ENCODE measurements at regions not wholly inside any gene's neighbourhood (a gene's known extent, or its start where the extent isn't known, plus 50 kb on each side); places are given as distances from the start of the nearest gene placed in this dataset.

- H4K20me1 ChIP-seq (ENCODE audit: control insufficient read depth, extremely low read depth, insufficient read depth, low read length): no peaks in the 10 kb centered on the region
- H3K4me2 ChIP-seq (ENCODE audit: extremely low read depth, insufficient read depth, low read length): no peak overlapping the region
- no peaks in the 10 kb centered on the region for H3K79me2 ChIP-seq (ENCODE audit: control insufficient read depth, insufficient read depth, low read length)
- no peaks in the 10 kb centered on the region for H3K4me1 ChIP-seq (ENCODE audit: control insufficient read depth, extremely low read depth, insufficient read depth, low read length)
- no peaks in the 10 kb centered on the region for H3K27me3 ChIP-seq (ENCODE audit: control insufficient read depth, insufficient read depth, low read length)
- no peak overlapping the region for H3K4me3 ChIP-seq (replicated peaks in 1 of 4; ENCODE audit: control extremely low read depth in 1 of 4, insufficient read depth in 1 of 4, low read depth in 3 of 4, low read length in 4 of 4)
- no peak overlapping the region for H3K9ac ChIP-seq (ENCODE audit: insufficient read depth, low read length)
- no peaks in the 10 kb centered on the region for H3K36me3 ChIP-seq (ENCODE audit: control insufficient read depth, insufficient read depth, low read length)
- no peak for DNase-seq (ENCODE audit: low read depth in 2 of 2)
- H2AFZ ChIP-seq (ENCODE audit: low read length): no peak overlapping the region
- no peaks in the 10 kb centered on the region for H3K9me3 ChIP-seq (ENCODE audit: control insufficient read depth, insufficient read depth, low read depth, low read length)
- no peak overlapping the region for H3K27ac ChIP-seq (ENCODE audit: insufficient read depth, low read length)
- TF ChIP-seq CTCF (conservative IDR thresholded peaks at IDR 0.05 in 1 of 2, IDR thresholded peaks at IDR 0.05 in 1 of 2; ENCODE audit: low read depth in 1 of 2, low read length in 2 of 2) (no peak), EZH2 (IDR thresholded peaks at IDR 0.05; ENCODE audit: low read length, missing control alignments) (no peak)
Observed at GRCh38 chr15:96162322-96162721, 168.2 kb upstream of the NR2F2 start.

- Histone ChIP-seq H4K20me1 (ENCODE audit: control insufficient read depth, extremely low read depth, insufficient read depth, low read length) (no peaks in the 10 kb centered on the region), H3K27me3 (ENCODE audit: control insufficient read depth, insufficient read depth, low read length) (no peaks in the 10 kb centered on the region), H3K36me3 (ENCODE audit: control insufficient read depth, insufficient read depth, low read length) (no peaks in the 10 kb centered on the region), H2AFZ (ENCODE audit: low read length) (no peak overlapping the region), H3K4me2 (ENCODE audit: extremely low read depth, insufficient read depth, low read length) (no peak overlapping the region), H3K9me3 (ENCODE audit: control insufficient read depth, insufficient read depth, low read depth, low read length) (no peaks in the 10 kb centered on the region), H3K4me1 (ENCODE audit: control insufficient read depth, extremely low read depth, insufficient read depth, low read length) (no peaks in the 10 kb centered on the region), H3K27ac (ENCODE audit: insufficient read depth, low read length) (no peak overlapping the region), H3K9ac (ENCODE audit: insufficient read depth, low read length) (no peak overlapping the region), H3K79me2 (ENCODE audit: control insufficient read depth, insufficient read depth, low read length) (no peaks in the 10 kb centered on the region), H3K4me3 (replicated peaks in 1 of 4; ENCODE audit: control extremely low read depth in 1 of 4, insufficient read depth in 1 of 4, low read depth in 3 of 4, low read length in 4 of 4) (no peak overlapping the region)
- DNase-seq (ENCODE audit: low read depth in 2 of 2): no peak
- TF ChIP-seq EZH2 (IDR thresholded peaks at IDR 0.05; ENCODE audit: low read length, missing control alignments) (no peak), CTCF (conservative IDR thresholded peaks at IDR 0.05 in 1 of 2, IDR thresholded peaks at IDR 0.05 in 1 of 2; ENCODE audit: low read depth in 1 of 2, low read length in 2 of 2) (no peak)
Observed at GRCh38 chr15:96165081-96165480, 165.4 kb upstream of the NR2F2 start.

- no peak for TF ChIP-seq CTCF (conservative IDR thresholded peaks at IDR 0.05 in 1 of 2, IDR thresholded peaks at IDR 0.05 in 1 of 2; ENCODE audit: low read depth in 1 of 2, low read length in 2 of 2)
- TF ChIP-seq EZH2 (IDR thresholded peaks at IDR 0.05; ENCODE audit: low read length, missing control alignments): no peak
- H3K9ac ChIP-seq (ENCODE audit: insufficient read depth, low read length): no peak overlapping the region
- H3K36me3 ChIP-seq (ENCODE audit: control insufficient read depth, insufficient read depth, low read length): no peaks in the 10 kb centered on the region
- no peaks in the 10 kb centered on the region for H3K9me3 ChIP-seq (ENCODE audit: control insufficient read depth, insufficient read depth, low read depth, low read length)
- no peaks in the 10 kb centered on the region for H3K79me2 ChIP-seq (ENCODE audit: control insufficient read depth, insufficient read depth, low read length)
- no peak for DNase-seq (ENCODE audit: low read depth in 2 of 2)
- no peak overlapping the region for H3K4me3 ChIP-seq (replicated peaks in 1 of 4; ENCODE audit: control extremely low read depth in 1 of 4, insufficient read depth in 1 of 4, low read depth in 3 of 4, low read length in 4 of 4)
- H3K4me2 ChIP-seq (ENCODE audit: extremely low read depth, insufficient read depth, low read length): no peak overlapping the region
- no peaks in the 10 kb centered on the region for H3K27me3 ChIP-seq (ENCODE audit: control insufficient read depth, insufficient read depth, low read length)
- no peaks in the 10 kb centered on the region for H4K20me1 ChIP-seq (ENCODE audit: control insufficient read depth, extremely low read depth, insufficient read depth, low read length)
- no peaks in the 10 kb centered on the region for H3K4me1 ChIP-seq (ENCODE audit: control insufficient read depth, extremely low read depth, insufficient read depth, low read length)
- H2AFZ ChIP-seq (ENCODE audit: low read length): no peak overlapping the region
- no peak overlapping the region for H3K27ac ChIP-seq (ENCODE audit: insufficient read depth, low read length)
Observed at GRCh38 chr15:96165775-96166174, 164.7 kb upstream of the NR2F2 start.

Measured in fibroblast of lung (primary cell).